Kidney tubule cell (primary cell): ENCODE measurements at regions not wholly inside any gene's neighbourhood (a gene's known extent, or its start where the extent isn't known, plus 50 kb on each side); places are given as distances from the start of the nearest gene placed in this dataset.

Source experiments
- DNase-seq: peaks from one replicate; pipeline ENCODE4 v3.0.0-alpha.2; 2018; ENCODE audit warnings: low spot score

DNA sequence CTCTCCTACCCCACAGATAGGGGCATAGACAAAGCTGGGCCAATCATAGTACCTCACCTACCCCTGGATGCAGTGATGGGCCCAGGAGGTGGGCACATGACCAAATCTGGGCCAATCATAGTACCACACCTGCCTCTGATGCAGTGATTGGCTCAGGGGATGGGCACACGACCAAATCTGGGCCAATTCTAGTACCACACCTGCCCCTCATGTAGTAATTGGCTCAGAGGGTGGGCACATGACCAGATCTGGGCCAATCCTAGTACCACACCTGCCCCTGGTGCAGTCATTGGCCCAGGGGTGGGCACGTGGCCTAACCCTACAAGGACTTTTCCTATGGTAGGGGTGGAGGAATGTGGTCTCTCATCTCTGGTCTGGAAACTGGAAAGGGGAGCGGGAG lies 56.9 kb upstream of the MEF2A start:
- no peak for DNase-seq

DNA sequence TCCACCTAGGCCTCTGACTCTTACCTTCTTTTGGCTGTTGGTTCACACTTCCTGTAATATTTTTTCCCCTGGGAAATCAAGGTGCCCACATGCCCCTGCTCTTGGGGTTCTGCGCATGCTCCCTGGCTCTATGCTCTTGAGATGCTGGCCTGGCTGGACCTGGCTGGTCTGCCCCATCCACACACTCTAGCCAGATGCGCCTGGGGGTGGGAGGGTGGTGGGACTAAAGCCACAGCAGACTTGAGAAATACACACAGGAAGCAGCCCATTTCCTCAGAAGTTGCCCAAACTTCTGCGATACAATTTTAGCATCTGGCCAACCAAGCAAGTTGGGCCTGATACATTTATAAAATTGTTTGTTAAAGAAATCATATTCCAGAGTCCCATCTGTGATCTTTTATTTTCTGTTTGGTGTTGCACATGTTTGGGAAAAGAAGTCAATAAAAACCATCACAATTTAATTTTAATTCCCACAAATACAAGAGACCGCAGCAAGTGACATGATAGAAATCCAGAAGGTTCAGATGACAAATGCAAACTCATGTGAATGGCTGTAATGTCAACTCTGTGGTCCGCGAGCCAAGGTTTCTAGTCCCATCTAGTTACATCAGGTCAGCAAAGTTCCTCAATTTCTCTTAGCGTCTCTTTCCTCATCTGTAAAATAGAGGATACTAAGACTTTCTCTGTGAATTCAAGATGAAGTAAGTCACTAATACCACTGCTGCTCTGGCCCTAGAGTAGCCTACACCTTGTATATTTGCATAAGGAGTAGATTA lies 55.9 kb upstream of the MEF2A start:
- DNase-seq = no peak

DNA sequence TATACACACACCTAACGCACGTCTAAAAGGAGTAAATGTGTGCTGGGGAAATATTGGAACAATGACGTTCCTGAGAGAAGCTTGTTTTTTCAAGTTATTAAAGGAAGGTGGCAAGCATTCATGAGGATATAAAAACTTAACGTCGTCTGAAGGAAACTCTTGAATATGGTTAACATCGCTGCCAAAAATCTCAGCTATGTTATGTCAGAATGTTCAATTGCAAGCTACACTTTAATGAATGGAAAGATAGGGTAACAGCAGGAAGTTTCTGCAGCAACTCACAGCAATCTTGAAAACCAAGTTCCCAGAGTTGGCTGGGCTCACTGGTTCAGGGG lies 54.3 kb upstream of the MEF2A start:
- DNase-seq = no peak

GRCh38 chr15:99511866-99512661 lies 53.7 kb upstream of the MEF2A start:
- DNase-seq = no peak

DNA sequence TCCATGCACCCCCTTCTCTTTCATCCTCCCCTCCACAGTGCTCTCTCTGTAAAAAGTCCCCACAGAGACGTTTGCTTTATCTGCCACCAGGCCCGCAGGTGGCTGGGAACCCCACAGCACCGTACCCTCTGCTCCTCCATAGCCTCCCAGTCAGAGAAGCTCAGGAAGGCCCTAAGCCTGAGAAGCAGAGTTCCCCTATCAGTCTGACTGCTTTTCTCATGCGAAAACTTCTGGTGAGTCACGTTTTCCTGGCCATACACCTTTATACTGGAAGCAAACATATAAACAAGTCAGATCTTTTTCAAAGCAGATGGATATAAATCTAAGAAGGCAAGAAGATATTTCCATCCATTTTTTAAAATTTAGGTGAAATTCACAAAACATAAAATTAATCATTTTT lies 51.5 kb upstream of the MEF2A start:
- no peak for DNase-seq
